ENCODE measurements at regions not wholly inside any gene's neighbourhood (a gene's known extent, or its start where the extent isn't known, plus 50 kb on each side); places are given as distances from the start of the nearest gene placed in this dataset.

DNA sequence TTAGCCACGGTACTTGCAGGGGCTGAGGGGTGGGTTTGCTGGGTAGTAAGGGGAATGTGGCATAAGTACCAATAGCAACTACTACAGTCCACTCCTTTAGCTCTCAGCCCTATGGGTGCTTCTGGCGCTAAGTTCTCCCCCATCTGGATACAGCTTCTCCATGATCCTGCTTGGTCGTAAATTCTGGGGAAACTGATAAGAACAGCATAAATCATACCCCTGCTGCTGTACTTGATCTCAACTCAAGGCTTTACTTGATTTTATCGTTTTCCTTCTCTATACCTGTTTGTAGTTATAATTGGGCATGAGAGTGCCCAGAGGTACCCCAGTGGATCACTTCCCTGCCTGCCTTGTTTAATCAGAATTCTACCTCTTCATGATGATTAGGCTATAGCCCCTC is 331.4 kb downstream of the PMP22 start:
- no peak for DNase-seq (ENCODE audit: low read depth)
- H3K4me3 ChIP-seq (ENCODE audit: low read depth, low read length) = no peak overlapping the region
- TF ChIP-seq, protein P1, sequence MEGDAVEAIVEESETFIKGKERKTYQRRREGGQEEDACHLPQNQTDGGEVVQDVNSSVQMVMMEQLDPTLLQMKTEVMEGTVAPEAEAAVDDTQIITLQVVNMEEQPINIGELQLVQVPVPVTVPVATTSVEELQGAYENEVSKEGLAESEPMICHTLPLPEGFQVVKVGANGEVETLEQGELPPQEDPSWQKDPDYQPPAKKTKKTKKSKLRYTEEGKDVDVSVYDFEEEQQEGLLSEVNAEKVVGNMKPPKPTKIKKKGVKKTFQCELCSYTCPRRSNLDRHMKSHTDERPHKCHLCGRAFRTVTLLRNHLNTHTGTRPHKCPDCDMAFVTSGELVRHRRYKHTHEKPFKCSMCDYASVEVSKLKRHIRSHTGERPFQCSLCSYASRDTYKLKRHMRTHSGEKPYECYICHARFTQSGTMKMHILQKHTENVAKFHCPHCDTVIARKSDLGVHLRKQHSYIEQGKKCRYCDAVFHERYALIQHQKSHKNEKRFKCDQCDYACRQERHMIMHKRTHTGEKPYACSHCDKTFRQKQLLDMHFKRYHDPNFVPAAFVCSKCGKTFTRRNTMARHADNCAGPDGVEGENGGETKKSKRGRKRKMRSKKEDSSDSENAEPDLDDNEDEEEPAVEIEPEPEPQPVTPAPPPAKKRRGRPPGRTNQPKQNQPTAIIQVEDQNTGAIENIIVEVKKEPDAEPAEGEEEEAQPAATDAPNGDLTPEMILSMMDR (IDR thresholded peaks at IDR 0.05; ENCODE audit: control insufficient read depth, extremely low read depth, insufficient read depth) = no peak

GRCh38 chr17:14926526-14927122 is 338.5 kb downstream of the PMP22 start:
- TF ChIP-seq, protein P1 (IDR thresholded peaks at IDR 0.05; ENCODE audit: control insufficient read depth, extremely low read depth, insufficient read depth) = peak; percentile 77
- no peak overlapping the region for H3K4me3 ChIP-seq (ENCODE audit: low read depth, low read length)
- peak; percentile 32 for DNase-seq (ENCODE audit: low read depth)

DNA sequence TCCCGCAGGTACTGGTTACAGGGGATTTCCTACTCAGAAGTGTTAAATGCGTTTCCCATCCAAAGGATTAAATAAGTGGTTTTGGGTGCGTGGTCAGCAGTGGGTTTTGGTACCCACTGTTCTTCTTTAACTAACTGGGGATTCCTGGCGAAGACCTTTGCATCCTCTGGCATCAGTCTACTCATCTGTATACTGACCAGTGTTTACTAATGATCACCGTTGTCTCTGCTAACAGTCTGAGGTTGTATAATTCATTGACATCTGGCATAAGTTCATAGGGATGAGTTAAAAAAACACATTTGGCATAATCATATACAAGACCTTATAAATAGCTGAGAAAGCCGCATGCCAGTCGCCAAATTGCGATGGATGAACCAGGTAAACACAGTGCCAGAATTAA is 339.1 kb downstream of the PMP22 start:
- no peak overlapping the region for H3K4me3 ChIP-seq (ENCODE audit: low read depth, low read length)
- TF ChIP-seq, protein P1 (IDR thresholded peaks at IDR 0.05; ENCODE audit: control insufficient read depth, extremely low read depth, insufficient read depth) = no peak
- DNase-seq (ENCODE audit: low read depth) = no peak

- TF ChIP-seq, protein P1 (IDR thresholded peaks at IDR 0.05; ENCODE audit: control insufficient read depth, extremely low read depth, insufficient read depth) = no peak
- H3K4me3 ChIP-seq (ENCODE audit: low read depth, low read length) = no peak overlapping the region
- no peak for DNase-seq (ENCODE audit: low read depth)
These were observed 339.6 kb downstream of the PMP22 start for GRCh38 chr17:14925498-14925897.

- H3K4me3 ChIP-seq (ENCODE audit: low read depth, low read length) = no peak overlapping the region
- TF ChIP-seq, protein P1 (IDR thresholded peaks at IDR 0.05; ENCODE audit: control insufficient read depth, extremely low read depth, insufficient read depth) = no peak
- DNase-seq (ENCODE audit: low read depth) = no peak
These were observed 341.1 kb downstream of the PMP22 start for GRCh38 chr17:14923981-14924380.

GRCh38 chr17:14922411-14922810 is 342.7 kb downstream of the PMP22 start:
- TF ChIP-seq, protein P1 (IDR thresholded peaks at IDR 0.05; ENCODE audit: control insufficient read depth, extremely low read depth, insufficient read depth) = no peak
- no peak for DNase-seq (ENCODE audit: low read depth)

DNA sequence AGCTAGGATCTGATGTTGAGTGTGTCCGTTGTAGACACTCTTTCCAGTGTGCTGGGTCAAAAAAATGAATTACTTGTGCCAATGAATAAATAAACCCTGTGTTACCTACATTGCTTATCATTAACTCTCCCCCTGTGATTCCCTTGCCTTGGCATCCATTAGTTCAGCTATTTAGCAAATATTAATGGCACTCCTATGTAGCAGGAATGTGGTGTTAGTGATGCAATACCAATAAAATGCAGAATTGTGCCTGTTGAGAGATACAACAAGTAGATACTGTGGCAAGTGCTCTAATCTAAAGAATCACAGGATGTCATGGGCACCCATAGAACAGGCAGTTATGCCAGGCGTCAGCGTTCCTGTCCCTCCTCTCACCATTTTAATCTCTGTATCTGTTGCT is 343.2 kb downstream of the PMP22 start:
- no peak overlapping the region for H3K4me3 ChIP-seq (ENCODE audit: low read depth, low read length)
- TF ChIP-seq, protein P1 (IDR thresholded peaks at IDR 0.05; ENCODE audit: control insufficient read depth, extremely low read depth, insufficient read depth) = no peak

More at GRCh38 chr17:14922411-14922810, 342.7 kb downstream of the PMP22 start:
- no peak overlapping the region for H3K4me3 ChIP-seq (ENCODE audit: low read depth, low read length)

More for the DNA sequence above, 343.2 kb downstream of the PMP22 start:
- DNase-seq (ENCODE audit: low read depth) = no peak
